ENCODE measurements at regions not wholly inside any gene's neighbourhood (a gene's known extent, or its start where the extent isn't known, plus 50 kb on each side); places are given as distances from the start of the nearest gene placed in this dataset.

DNA sequence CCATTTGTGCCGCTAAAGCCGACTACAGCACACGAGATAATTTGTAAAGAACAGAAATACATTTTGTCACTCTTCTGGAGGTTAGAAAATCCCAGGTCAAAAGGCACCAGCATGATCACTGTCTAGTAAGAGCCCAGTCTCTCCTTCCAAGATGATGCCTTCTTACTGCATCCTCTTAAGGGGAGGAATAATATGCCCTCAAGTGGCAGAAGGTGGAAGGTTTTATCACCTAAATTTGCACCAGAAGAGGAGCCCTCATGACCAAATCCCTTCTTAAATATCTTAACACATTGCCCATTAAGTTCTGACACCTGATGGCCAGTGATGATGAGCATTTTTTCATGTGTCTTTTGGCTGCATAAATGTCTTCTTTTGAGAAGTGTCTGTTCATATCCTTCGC lies 326.7 kb upstream of the RGS18 start:
- TF ChIP-seq RARB (CRISPR knock-in tag; IDR thresholded peaks at IDR 0.05) (no peak), ZNF8 (CRISPR knock-in tag; IDR thresholded peaks at IDR 0.05) (no peak), GLIS3 (CRISPR knock-in tag; IDR thresholded peaks at IDR 0.05) (no peak), PPARA (CRISPR knock-in tag; IDR thresholded peaks at IDR 0.05; ENCODE audit: borderline replicate concordance) (no peak), OSR1 (CRISPR knock-in tag; IDR thresholded peaks at IDR 0.05) (no peak), ARNTL (CRISPR knock-in tag; IDR thresholded peaks at IDR 0.05; ENCODE audit: borderline replicate concordance, low read depth) (no peak), ZNF70 (CRISPR knock-in tag; IDR thresholded peaks at IDR 0.05) (no peak), ZC3H10 (CRISPR knock-in tag; IDR thresholded peaks at IDR 0.05) (no peak), SNAI2 (CRISPR knock-in tag; IDR thresholded peaks at IDR 0.05) (no peak), POU6F1 (CRISPR knock-in tag; IDR thresholded peaks at IDR 0.05; ENCODE audit: borderline replicate concordance, low read depth) (no peak)
- TF ChIP-seq, protein P1, sequence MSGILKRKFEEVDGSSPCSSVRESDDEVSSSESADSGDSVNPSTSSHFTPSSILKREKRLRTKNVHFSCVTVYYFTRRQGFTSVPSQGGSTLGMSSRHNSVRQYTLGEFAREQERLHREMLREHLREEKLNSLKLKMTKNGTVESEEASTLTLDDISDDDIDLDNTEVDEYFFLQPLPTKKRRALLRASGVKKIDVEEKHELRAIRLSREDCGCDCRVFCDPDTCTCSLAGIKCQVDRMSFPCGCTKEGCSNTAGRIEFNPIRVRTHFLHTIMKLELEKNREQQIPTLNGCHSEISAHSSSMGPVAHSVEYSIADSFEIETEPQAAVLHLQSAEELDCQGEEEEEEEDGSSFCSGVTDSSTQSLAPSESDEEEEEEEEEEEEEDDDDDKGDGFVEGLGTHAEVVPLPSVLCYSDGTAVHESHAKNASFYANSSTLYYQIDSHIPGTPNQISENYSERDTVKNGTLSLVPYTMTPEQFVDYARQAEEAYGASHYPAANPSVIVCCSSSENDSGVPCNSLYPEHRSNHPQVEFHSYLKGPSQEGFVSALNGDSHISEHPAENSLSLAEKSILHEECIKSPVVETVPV (CRISPR knock-in tag; IDR thresholded peaks at IDR 0.05): no peak
- TF ChIP-seq, protein P2, sequence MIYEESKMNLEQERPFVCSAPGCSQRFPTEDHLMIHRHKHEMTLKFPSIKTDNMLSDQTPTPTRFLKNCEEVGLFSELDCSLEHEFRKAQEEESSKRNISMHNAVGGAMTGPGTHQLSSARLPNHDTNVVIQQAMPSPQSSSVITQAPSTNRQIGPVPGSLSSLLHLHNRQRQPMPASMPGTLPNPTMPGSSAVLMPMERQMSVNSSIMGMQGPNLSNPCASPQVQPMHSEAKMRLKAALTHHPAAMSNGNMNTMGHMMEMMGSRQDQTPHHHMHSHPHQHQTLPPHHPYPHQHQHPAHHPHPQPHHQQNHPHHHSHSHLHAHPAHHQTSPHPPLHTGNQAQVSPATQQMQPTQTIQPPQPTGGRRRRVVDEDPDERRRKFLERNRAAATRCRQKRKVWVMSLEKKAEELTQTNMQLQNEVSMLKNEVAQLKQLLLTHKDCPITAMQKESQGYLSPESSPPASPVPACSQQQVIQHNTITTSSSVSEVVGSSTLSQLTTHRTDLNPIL (CRISPR knock-in tag; IDR thresholded peaks at IDR 0.05; ENCODE audit: low read depth): no peak

GRCh38 chr1:191839891-191840290 lies 318.4 kb upstream of the RGS18 start:
- ATAC-seq: no peak
- TF ChIP-seq TSHZ2 (CRISPR knock-in tag; IDR thresholded peaks at IDR 0.05) (no peak), CSDC2 (CRISPR knock-in tag; IDR thresholded peaks at IDR 0.05) (no peak), SNAI2 (CRISPR knock-in tag; IDR thresholded peaks at IDR 0.05) (no peak), ZC3H10 (CRISPR knock-in tag; IDR thresholded peaks at IDR 0.05) (no peak), ESRRG (CRISPR knock-in tag; IDR thresholded peaks at IDR 0.05) (no peak), RARB (CRISPR knock-in tag; IDR thresholded peaks at IDR 0.05) (no peak), PPARA (CRISPR knock-in tag; IDR thresholded peaks at IDR 0.05; ENCODE audit: borderline replicate concordance) (no peak), ZFP30 (CRISPR knock-in tag; IDR thresholded peaks at IDR 0.05) (no peak), ZNF70 (CRISPR knock-in tag; IDR thresholded peaks at IDR 0.05) (no peak), GLIS3 (CRISPR knock-in tag; IDR thresholded peaks at IDR 0.05) (no peak), ARNTL (CRISPR knock-in tag; IDR thresholded peaks at IDR 0.05; ENCODE audit: borderline replicate concordance, low read depth) (no peak), ISL1 (CRISPR knock-in tag; IDR thresholded peaks at IDR 0.05) (no peak), TOX (CRISPR knock-in tag; IDR thresholded peaks at IDR 0.05; ENCODE audit: borderline replicate concordance) (no peak), ZFP3 (CRISPR knock-in tag; IDR thresholded peaks at IDR 0.05) (no peak), PATZ1 (CRISPR knock-in tag; IDR thresholded peaks at IDR 0.05; ENCODE audit: borderline replicate concordance) (no peak), ZNF8 (CRISPR knock-in tag; IDR thresholded peaks at IDR 0.05) (no peak), OSR1 (CRISPR knock-in tag; IDR thresholded peaks at IDR 0.05) (no peak)
- TF ChIP-seq, protein P1 (CRISPR knock-in tag; IDR thresholded peaks at IDR 0.05): no peak

More for the DNA sequence above, 326.7 kb upstream of the RGS18 start:
- peak; percentile 40; the same call in 1 of the 3 replicates for ATAC-seq

Data from SK-N-SH treated with all-trans-retinoic acid at 6 μM for 48 hours (cell line).